Skeletal muscle cell (primary cell): ENCODE measurements at regions not wholly inside any gene's neighbourhood (a gene's known extent, or its start where the extent isn't known, plus 50 kb on each side); places are given as distances from the start of the nearest gene placed in this dataset.
"Not testable (repeated sequence)": the region's sequence is repeated elsewhere in the genome, so short reads cannot be mapped to it uniquely, and the experiment has no call there.

Experiments
- DNase-seq: peaks from one replicate; pipeline ENCODE4 v3.0.0-alpha.2; 2010; ENCODE audit warnings: low read depth
- H3K4me3 ChIP-seq: 2 replicates; pipeline ENCODE4 v1.5.1; 2011; ENCODE audit warnings: low read depth, mild to moderate bottlenecking, control low read depth, low read length, moderate library complexity

DNA sequence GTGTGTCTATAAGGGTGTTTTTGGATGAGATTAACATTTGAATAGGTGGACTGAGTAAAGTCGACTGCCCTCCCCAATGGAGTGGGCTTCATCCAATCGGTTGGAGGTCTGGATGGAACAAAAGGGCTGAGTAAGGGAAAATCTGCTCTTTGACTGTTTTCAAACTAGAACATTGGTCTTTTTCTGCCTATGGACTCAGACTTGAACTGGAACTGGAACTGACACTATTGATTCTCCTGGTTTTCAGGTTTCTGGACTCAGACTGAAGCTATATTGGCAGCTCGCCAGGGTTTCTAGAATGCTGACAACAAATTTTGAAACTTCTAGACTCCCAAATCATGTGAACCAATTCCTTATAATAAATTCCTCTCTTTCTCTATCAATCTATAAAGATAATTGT, 498.9 kb upstream of the EPHA7 start:
- DNase-seq, result no peak
- no peak overlapping the region for H3K4me3 ChIP-seq

DNA sequence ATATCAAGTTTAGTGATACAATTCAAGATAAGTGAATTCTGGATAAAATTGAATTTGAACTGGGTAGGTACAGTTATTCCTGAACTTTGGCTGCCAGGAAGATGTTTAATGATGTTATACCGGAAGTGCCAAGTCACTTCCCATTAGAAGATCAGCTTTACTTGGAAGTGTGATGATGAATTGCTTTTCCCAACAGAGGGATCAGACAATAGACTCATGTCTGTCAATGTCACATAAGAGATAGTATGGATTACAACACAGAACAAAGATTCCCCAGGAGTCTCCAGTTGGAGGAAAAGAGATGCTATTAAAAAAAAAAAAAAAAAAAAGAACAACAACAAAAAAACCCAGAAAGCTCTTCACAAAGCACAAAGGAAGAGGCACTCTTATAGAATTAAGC, 497.9 kb upstream of the EPHA7 start:
- no peak overlapping the region for H3K4me3 ChIP-seq
- DNase-seq, result no peak

DNA sequence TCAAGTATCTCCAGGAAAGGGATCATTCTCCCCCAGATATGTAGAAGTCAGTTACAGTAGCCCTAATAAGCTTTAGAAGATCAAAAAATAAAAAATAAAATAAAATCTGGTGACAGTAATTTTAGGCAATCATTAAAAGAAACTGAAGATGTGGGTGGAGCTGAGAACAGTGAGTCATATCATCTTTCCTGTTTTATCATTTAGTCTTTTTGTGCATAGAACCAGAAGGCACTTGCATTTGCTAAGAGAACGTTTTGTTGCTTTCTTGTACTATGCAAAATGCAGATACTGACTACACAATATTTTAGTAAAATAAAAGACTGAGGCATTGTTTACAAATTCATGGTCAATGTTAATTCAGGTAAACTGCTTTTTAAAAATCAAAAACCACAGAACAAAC, 497.4 kb upstream of the EPHA7 start:
- DNase-seq, result no peak
- no peak overlapping the region for H3K4me3 ChIP-seq

DNA sequence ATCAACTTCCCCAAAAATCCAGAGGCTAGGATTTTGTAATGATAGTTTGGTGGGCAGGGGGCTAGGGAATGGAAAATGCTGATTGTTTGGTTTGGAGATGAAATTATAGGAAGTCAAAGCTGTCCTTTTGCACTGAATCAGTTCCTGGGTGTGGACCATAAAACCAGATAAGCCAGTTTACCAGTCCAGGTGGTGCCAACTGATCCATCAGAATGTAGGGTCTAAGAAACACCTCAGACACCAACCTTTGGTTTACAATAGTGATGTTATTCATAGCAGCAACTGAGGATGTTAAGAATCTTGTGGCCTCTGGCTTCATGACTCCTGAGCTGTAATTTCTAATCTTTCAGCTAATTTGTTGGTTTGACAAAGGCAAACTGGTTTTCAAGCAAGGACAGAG, 496.6 kb upstream of the EPHA7 start:
- DNase-seq, result no peak
- H3K4me3 ChIP-seq, result no peak overlapping the region

DNA sequence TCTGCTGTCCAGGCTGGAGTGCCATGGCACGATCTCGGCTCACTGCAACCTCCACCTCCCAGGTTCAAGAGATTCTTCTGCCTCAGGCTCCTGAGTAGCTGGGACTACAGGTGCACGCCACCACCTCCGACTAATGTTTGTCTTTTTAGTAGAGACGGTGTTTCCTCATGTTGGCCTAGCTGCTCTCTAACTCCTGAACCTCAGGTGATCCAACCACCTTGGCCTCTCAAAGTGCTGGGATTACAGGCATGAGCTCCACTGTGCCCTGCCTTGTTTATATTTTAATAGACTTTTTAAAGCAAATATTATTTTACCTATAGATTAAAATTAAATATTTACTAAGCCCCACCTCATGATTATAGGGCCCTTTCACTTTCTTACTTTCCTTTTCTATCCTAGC, 483.2 kb upstream of the EPHA7 start:
- DNase-seq, result no peak
- H3K4me3 ChIP-seq, result no peak overlapping the region

DNA sequence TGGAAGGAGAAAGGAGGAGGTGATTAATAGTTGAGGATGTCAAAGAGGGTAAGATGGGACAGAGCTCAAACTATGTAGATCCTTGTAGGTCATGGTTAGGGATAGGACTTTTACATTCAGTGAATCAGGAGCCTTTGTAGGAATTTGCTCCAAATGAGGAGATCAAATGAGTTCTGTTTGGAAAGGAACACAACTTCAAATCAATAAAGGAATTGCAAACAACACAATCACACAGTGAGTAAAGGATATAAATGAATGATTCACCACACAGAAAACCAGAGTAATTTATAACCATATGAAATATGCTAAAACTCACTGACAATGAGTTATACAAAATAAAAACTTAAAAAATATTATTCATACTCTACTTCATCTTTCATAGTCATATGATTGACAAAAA, 480.8 kb upstream of the EPHA7 start:
- no peak overlapping the region for H3K4me3 ChIP-seq
- no peak for DNase-seq

DNA sequence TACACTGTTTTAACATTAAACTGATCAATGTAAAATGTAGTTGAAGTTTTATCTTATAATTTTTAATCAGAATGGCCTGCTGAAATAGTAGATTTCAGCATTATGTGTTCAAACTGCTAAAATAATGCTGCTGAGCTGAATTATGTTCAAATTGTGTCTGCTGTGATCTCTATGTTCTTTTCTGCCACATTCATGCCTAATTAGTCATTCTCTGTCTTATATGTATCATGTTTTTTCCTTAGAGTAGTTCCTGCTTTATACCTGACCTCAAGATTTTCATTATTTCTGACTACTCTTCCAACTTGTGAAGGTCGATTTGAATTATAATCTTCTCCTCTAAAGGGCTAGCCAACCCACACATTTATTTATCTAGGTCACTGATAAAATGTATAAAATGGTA, 476.7 kb upstream of the EPHA7 start:
- no peak for DNase-seq
- H3K4me3 ChIP-seq, result no peak overlapping the region

DNA sequence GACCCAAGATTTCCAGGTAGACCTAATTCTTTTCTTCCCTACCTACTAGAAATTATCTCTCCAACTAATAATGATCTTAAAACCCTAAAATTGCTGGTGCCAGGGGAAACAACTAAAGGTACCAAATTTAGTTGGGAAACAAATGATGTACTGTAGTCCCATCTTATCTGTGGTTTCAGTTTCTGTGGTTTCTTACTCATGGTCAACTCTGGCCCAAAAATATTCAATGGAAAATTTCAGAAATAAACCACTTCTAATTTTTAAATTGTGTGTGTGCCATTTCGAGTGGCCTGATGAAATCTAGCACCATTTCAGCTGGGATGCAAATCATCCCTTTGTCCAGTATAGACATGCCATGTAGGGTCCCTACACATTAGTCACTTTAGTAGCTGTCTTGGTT, 475.2 kb upstream of the EPHA7 start:
- no peak overlapping the region for H3K4me3 ChIP-seq
- DNase-seq, result no peak

DNA sequence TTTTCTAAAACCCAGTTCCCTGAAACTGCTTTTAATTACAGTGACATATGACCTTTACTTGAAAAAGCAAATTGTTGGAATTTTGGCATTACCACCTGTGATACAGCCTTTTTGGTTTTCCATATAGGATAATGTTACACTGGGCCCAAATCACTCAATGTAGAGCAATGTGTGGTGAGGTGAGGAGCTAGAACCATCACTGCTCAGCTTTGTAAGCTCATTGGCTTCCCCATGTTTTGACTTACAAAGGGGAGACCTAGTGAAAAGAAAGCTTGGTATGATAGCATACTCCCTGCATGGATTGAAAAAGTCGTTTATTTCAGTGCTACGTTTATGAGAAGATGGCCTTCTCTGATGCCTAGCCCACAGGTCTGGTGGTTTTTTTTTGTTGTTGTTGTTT, 470.4 kb upstream of the EPHA7 start:
- H3K4me3 ChIP-seq, result no peak overlapping the region
- DNase-seq, result no peak

DNA sequence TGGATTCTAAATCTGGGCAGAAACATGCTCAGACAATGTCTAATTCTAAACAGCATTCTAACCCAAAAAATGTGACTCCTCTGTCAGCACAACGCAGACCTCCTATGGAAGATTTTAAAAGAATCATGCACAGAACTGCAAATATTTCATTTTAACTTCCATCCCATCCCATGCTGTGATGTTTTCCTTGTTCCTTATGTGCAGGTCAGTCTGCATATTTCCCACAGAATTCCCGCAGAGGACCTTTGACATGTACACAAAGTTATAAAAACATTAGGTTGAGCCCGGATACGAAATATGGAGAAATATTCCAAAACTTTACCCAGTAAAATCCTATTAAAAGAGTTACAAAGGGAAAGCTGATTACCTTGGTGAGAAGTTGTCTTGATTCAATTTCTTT, 467.1 kb upstream of the EPHA7 start:
- H3K4me3 ChIP-seq, result no peak overlapping the region
- no peak for DNase-seq

DNA sequence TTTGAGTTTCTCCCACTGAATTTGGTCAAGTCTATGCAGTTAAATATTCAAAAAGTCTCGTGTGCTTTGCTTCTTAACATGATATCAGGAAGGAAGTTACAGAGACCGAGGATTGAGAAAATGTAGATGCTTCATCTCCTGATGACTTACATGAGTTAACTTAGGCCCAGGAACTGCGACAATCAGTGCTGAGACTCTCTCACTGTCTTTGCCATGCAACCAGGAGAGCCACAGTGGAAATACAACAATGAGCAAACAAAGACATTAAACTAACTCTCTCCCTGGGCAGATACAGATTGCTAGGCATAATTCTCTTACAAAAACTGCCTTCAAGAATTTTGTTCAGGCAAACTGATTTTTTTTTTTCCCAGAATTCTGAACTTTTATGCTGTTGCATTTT, 440.6 kb upstream of the EPHA7 start:
- DNase-seq, result no peak
- H3K4me3 ChIP-seq, result no peak overlapping the region

DNA sequence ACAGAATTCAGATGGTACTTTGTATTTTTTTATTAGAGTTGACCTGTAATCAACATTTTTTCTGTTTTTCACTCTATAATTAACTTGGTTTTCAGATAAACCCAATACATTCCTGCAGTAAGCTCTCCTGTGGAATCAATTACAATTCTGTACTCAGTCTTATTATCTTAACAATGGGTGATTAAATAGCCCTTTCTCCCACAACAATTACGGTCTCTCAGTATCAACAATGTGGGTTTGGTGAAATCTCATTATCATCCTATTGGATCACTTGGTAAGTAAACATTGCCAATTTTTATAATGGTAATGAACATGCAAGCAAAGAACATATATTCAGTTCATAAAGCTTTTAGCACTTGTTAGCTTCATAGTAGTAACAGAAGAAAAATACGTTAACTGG, 438.9 kb upstream of the EPHA7 start:
- DNase-seq, result no peak
- no peak overlapping the region for H3K4me3 ChIP-seq

DNA sequence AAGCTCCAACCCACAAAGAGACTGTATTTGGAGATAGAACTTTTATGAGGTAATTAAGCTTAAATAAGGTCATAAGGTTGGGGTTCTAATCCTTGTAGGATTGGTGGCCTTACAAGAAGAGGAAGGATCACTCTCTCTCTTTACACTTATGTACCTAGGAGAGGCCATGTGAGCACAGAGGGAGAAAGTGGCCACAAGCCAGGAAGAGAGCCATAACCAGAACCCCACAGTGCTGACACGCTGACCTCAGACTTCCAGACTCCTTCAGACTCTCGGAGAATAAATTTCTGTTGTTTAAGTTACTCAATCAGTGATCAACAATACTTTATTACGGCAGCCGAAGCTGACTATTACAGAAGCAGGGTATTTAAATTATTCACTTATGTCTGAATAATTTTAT, 430.5 kb upstream of the EPHA7 start:
- DNase-seq, result peak; percentile 15
- no peak overlapping the region for H3K4me3 ChIP-seq

DNA sequence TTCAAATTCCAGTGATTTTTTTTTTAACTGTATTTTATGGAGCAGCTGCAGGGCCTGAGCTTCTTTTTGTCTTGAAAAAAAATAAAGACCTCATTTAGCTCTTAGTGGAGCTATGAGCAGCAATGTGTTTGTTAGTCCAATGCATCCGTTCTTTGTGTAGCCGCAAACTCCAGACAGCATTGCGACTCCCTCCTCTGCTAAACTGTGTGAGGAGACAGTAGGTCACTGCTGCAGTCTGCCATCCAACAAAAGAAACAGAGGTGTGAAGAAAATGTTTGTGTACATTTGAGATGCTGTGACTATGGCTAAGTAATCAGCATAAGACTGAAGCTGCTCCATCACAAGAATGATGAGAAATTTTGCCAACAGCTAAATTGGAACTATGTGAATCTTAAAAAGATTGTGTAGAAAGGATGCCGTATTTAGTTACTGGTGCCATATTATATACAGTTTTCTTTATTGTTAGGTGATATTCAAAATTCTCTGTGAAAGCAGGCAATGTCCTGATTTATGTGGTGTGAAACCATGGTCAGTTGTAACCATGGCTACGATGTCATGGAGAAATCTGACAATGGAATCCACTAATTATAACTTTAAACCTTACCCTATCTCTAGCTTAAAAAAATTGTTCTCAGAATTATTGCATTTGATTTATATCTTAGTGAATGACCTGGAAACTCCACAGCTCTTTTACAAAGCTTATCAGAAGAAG, 428.8 kb upstream of the EPHA7 start:
- no peak overlapping the region for H3K4me3 ChIP-seq
- no peak for DNase-seq

DNA sequence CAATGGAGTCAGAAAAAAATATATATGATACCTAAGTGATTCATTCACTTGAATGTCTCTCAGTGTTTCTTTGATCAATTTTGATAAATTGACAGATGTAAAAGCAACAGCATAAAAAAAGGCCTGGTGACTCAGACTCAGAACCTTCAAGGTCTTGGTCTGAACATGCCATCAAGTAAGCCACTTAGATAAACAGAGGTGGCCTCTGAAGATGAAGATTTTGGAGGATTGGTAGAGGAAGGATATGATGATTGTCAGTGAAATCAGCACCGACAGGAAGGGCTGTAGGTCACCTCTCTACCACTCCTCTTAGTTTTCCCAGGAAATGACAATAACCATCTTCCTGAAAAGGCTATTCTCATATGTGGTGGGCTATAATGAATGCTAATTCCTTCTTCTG, 422.8 kb upstream of the EPHA7 start:
- no peak for DNase-seq
- no peak overlapping the region for H3K4me3 ChIP-seq

DNA sequence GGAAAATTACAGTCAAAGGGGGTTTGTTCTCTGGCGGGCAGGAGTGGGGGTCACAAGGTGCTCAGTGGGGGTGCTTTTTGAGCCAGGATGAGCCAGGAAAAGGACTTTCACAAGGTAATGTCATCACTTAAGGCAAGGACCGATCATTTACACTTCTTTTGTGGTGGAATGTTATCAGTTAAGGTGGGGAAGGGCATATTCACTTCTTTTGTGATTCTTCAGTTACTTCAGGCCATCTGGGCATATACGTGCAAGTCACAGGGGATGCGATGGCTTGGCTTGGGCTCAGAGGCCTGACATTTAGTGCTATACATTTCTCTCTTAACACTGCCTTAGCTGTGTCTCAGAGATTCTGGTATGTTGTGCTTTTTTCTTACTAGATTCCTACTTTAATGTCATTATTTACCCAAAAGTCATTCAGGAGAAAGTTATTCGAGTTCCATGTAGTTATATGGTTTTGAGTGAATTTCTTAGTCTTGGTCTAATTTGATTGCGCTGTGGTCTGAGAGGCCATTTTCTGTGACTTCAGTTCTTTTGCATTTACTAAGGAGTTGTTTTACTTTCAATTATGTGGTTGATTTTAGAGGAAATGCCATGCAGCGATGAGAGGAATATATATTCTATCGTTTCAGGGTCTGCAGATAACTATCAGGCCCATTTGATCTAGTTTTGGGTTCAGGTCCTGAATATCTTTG, 416.2 kb upstream of the EPHA7 start:
- not testable (repeated sequence) for H3K4me3 ChIP-seq, DNase-seq

DNA sequence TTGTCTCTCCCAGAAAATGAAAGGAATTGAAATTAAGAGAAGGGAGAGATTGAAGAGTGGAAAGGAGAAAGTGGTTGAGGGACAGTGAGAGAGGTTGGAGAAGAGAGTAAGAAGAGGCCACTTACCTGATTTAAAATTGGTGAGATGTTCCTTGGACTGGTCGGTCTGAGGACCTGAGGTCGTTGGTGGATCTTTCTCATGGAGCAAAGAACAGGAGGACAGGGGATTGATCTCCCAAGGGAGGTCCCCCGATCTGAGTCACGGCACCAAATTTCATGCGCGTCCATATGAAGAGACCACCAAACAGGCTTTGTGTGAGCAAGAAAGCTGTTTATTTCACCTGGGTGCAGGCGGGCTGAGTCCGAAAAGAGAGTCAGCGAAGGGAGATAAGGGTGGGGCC, 415.7 kb upstream of the EPHA7 start:
- DNase-seq, H3K4me3 ChIP-seq: not testable (repeated sequence)

DNA sequence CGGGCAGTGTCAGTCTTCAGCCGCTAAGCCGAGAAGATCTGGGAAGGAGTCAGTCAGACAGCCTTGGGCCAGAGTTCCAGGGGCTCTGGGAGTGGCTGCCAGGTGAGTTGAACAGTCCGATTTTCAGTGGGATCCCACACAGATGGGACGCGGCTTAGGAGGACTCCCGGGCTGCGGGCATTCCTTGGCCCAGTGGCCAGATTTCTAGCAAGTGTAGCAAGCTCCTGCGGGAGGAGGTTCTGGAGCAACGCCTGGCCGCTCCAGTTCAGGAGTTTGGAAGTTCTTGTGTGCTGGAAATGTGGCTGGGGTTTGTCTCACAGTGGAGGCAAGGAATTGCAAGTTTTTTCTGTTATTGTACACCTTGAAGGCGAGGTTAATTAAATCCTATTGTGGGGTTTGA, 414.0 kb upstream of the EPHA7 start:
- H3K4me3 ChIP-seq, DNase-seq: not testable (repeated sequence)

DNA sequence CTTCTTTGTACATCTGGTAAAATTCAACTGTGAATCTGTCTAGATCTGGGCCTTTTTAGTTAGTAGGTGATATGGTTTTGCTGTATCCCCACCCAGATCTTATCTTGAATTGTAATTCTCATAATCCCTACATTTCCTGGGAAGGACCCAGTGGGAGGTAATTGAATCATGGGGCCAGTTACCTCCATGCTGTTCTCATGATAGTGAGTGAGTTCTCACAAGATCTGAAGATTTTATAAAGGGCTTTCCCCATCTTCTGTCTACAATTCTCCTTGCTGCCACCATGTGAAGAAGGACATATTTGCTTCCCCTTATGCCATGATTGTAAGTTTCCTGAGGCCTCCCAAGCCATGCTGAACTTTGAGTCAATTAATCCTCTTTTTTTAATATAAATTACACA, 410.4 kb upstream of the EPHA7 start:
- not testable (repeated sequence) for DNase-seq, H3K4me3 ChIP-seq

DNA sequence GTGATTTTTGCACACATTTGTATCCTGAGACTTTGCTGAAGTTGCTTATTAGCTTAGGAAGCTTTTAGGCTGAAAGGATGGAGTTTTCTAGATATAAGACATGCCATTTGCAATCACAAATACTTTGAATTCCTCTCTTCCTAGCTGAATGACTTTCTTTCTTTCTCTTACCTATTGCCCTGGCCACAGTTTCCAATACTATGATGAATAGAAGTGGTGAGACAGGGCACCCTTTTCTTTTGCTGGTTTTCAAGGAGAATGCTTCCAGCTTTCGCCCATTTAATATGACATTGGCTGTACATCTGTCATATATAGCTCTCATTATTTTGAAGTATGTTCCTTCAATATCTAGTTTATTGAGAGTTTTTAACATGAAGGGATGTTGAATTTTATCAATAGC, 409.6 kb upstream of the EPHA7 start:
- H3K4me3 ChIP-seq, result no peak overlapping the region

DNA sequence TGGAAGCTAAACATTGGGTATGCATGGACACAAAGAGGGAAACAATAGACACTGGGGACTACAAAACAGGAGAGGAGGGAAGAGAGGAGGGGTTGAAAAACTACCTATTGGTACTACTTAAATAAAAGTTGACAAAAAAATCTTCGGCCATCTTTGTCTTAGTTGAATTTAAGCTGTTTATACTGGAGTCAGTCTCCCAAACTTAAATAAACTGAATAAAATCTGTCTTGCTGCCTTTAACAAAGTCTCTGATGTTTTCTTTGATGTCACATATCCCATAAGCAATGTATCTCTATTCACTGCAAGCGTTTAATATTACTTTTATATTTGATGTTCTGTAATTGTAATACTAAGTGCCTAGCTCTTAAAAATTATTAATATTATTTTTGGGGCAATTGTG, 409.2 kb upstream of the EPHA7 start:
- no peak overlapping the region for H3K4me3 ChIP-seq
- no peak for DNase-seq

More for the DNA sequence above, 409.6 kb upstream of the EPHA7 start:
- DNase-seq, result no peak
